ENCODE measurements at regions not wholly inside any gene's neighbourhood (a gene's known extent, or its start where the extent isn't known, plus 50 kb on each side); places are given as distances from the start of the nearest gene placed in this dataset.

DNA sequence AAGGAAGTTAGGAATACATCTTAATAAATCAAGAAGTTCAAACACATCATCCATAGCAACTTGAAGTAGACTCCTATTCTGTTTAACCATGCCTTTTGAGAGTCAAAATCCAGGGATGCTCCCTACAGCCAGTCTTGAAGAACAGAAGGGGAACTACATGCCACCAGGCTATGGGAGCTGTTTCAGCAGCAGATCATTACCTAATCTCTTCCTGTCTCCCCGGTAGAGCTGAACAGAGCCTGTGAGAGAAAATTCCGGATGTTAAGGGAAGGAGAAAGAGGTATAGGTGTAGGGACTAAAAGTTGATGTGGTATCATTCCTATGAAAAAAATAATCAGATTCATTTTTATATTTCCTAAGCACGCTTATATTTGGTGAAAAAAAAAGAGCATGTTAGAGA lies 352.2 kb downstream of the SPRY1 start:
- Histone ChIP-seq H3K4me1 (ENCODE audit: control insufficient read depth, insufficient read depth, low read length, poor library complexity, severe bottlenecking) (no peaks in the 10 kb centered on the region), H3K36me3 (ENCODE audit: control insufficient read depth, insufficient read depth, low read length) (no peaks in the 10 kb centered on the region), H3K4me3 (ENCODE audit: extremely low read depth, insufficient read depth, low read length, poor library complexity, severe bottlenecking) (no peak overlapping the region), H3K27ac (ENCODE audit: low read depth, low read length, severe bottlenecking) (no peak overlapping the region), H3K9me3 (ENCODE audit: control insufficient read depth, low read length) (no peaks in the 10 kb centered on the region)
- no CpG with 5 or more reads among the region's 3 CpGs for WGBS, 2 experiments (ENCODE audit: insufficient coverage in 2 of 2)

DNA sequence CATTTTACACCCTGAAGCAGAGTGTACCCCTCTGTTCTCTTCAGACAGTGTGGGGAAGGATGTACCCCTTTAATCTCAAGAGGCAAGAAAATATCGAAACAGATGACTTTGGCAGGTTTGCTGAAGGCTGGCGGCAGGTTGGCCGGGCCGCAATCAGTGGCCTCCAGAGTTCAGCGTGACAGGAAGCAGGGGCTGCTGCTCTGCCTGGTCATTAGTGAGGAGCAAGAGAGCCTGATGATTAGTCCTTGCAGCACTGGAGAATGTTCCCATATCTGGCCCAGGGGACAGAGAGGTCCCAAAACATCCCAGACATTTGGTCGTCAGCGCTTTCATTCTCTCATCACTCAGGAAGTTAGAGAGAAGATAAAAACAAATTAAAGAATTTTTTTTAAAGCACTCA lies 352.8 kb downstream of the SPRY1 start:
- H3K27ac ChIP-seq (ENCODE audit: low read depth, low read length, severe bottlenecking) = no peak overlapping the region
- no peaks in the 10 kb centered on the region for H3K4me1 ChIP-seq (ENCODE audit: control insufficient read depth, insufficient read depth, low read length, poor library complexity, severe bottlenecking)
- no peak overlapping the region for H3K4me3 ChIP-seq (ENCODE audit: extremely low read depth, insufficient read depth, low read length, poor library complexity, severe bottlenecking)
- H3K9me3 ChIP-seq (ENCODE audit: control insufficient read depth, low read length) = no peaks in the 10 kb centered on the region
- no peaks in the 10 kb centered on the region for H3K36me3 ChIP-seq (ENCODE audit: control insufficient read depth, insufficient read depth, low read length)
- 89 to 98% methylated on average over 5 of the region's 7 CpGs for WGBS, 2 experiments (ENCODE audit: insufficient coverage in 2 of 2)

DNA sequence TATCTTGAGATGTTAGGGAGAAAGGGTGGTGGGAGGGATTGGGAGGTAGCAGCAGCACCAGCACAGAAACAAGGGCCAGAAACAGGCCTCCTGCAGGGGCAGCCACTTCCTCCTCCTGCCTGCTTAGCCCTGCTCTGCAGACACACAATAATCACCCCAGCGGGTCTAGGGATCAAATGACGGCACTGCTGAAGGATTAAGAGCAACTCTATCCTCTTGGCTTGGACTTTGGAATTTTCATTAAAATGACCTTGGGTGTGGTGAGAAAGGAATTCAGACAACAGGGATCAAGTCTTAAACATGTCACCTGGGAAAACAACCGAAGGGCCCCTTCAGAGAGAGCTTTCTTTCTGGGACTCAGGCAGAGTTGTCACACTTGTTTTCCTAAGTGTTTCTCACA lies 353.4 kb downstream of the SPRY1 start:
- H3K36me3 ChIP-seq (ENCODE audit: control insufficient read depth, insufficient read depth, low read length) = no peaks in the 10 kb centered on the region
- H3K27ac ChIP-seq (ENCODE audit: low read depth, low read length, severe bottlenecking) = no peak overlapping the region
- H3K9me3 ChIP-seq (ENCODE audit: control insufficient read depth, low read length) = no peaks in the 10 kb centered on the region
- no peaks in the 10 kb centered on the region for H3K4me1 ChIP-seq (ENCODE audit: control insufficient read depth, insufficient read depth, low read length, poor library complexity, severe bottlenecking)
- 73 to 100% methylated on average over 1 to 2 of the region's 3 CpGs for WGBS, 2 experiments (ENCODE audit: insufficient coverage in 2 of 2)
- H3K4me3 ChIP-seq (ENCODE audit: extremely low read depth, insufficient read depth, low read length, poor library complexity, severe bottlenecking) = no peak overlapping the region

DNA sequence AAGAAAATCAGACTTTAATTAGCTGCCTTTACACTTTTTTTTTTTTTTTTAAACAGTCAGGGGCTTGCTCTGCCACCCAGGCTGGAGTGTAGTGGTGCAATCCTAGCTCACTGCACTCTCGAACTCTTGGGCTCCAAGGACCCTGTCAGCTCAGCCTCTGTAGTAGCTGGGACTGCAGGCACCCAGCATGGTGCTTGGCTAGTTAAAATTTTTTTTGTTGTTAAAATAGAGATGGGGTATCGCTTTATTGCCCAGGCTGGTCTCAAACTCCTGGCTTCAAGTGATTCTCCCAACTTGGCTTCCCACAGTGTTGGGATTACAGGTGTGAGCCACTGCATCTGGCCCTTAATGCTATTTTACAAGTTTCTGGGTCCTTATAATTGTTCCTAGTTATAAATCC lies 359.1 kb downstream of the SPRY1 start:
- H3K4me1 ChIP-seq (ENCODE audit: control insufficient read depth, insufficient read depth, low read length, poor library complexity, severe bottlenecking) = no peaks in the 10 kb centered on the region
- no peak overlapping the region for H3K4me3 ChIP-seq (ENCODE audit: extremely low read depth, insufficient read depth, low read length, poor library complexity, severe bottlenecking)
- H3K27ac ChIP-seq (ENCODE audit: low read depth, low read length, severe bottlenecking) = no peak overlapping the region
- H3K9me3 ChIP-seq (ENCODE audit: control insufficient read depth, low read length) = no peaks in the 10 kb centered on the region
- 90 to 100% methylated on average over 1 of the region's 2 CpGs for WGBS, 2 experiments (ENCODE audit: insufficient coverage in 2 of 2)
- H3K36me3 ChIP-seq (ENCODE audit: control insufficient read depth, insufficient read depth, low read length) = no peaks in the 10 kb centered on the region

DNA sequence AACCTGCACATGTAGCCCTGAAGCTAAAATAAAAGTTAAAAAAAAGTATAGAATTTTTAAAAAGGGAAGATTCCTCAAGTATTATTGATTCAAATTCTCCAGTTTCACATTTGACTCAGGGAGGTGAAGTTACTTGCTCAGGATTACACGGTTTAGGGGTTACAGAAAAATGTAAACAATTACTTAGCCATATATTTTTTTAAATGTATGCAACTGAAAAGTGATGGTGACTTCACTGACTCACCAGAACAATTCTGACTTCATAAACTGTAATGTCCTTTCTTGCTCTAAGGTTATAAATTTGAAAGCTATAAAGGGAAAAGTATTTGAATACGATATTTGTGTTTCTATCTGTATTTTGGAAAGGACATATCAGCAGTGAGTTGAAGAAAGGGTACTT lies 371.2 kb downstream of the SPRY1 start:
- no peak overlapping the region for H3K4me3 ChIP-seq (ENCODE audit: extremely low read depth, insufficient read depth, low read length, poor library complexity, severe bottlenecking)
- no peaks in the 10 kb centered on the region for H3K36me3 ChIP-seq (ENCODE audit: control insufficient read depth, insufficient read depth, low read length)
- no peaks in the 10 kb centered on the region for H3K4me1 ChIP-seq (ENCODE audit: control insufficient read depth, insufficient read depth, low read length, poor library complexity, severe bottlenecking)
- H3K9me3 ChIP-seq (ENCODE audit: control insufficient read depth, low read length) = no peaks in the 10 kb centered on the region
- 78 to 100% methylated on average over 1 of the region's 2 CpGs for WGBS, 2 experiments (ENCODE audit: insufficient coverage in 2 of 2)
- H3K27ac ChIP-seq (ENCODE audit: low read depth, low read length, severe bottlenecking) = no peak overlapping the region

DNA sequence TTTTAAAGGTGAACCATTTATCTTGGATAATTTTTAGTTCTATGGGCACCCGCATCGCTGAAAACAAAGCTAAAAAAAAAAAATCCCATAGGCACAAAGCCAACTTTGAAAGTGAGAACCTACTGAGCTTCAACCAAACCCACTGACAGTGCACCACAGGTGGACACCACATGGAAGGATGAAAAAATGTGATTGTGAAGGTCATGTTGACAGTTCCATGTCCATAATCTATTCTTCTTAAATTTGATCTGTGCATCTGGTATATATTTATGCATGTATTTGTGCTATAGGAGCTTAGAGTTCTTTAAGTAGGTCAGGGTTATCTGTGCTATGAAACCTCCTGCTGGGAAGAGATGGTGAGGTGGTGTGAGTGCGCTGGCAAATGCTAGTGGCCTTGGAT lies 374.3 kb downstream of the SPRY1 start:
- Histone ChIP-seq H3K9me3 (ENCODE audit: control insufficient read depth, low read length) (no peaks in the 10 kb centered on the region), H3K27ac (ENCODE audit: low read depth, low read length, severe bottlenecking) (no peak overlapping the region), H3K36me3 (ENCODE audit: control insufficient read depth, insufficient read depth, low read length) (no peaks in the 10 kb centered on the region), H3K4me3 (ENCODE audit: extremely low read depth, insufficient read depth, low read length, poor library complexity, severe bottlenecking) (no peak overlapping the region), H3K4me1 (ENCODE audit: control insufficient read depth, insufficient read depth, low read length, poor library complexity, severe bottlenecking) (no peaks in the 10 kb centered on the region)
- WGBS, 2 experiments (ENCODE audit: insufficient coverage in 2 of 2) = 71 to 100% methylated on average over 1 of the region's 3 CpGs

DNA sequence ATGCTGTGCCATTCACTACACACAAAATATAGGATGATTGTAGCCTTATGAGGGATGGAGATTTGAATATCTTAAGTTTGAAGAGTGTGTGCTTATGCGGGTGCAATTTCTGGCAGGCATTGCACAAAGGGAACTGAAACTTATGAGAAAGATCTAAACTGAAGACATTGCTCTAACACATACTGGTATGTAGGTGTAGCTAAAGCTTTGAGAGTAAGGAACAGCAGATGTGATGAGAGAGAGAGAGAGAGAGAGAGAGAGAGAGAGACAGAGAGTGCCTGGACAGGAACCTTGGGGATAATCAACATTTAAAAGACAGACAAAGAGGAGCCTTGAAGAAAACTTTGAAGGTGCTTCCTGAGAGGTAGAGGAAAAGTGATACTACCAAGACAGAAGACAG lies 379.7 kb downstream of the SPRY1 start:
- no peaks in the 10 kb centered on the region for H3K9me3 ChIP-seq (ENCODE audit: control insufficient read depth, low read length)
- no peaks in the 10 kb centered on the region for H3K36me3 ChIP-seq (ENCODE audit: control insufficient read depth, insufficient read depth, low read length)
- no peaks in the 10 kb centered on the region for H3K4me1 ChIP-seq (ENCODE audit: control insufficient read depth, insufficient read depth, low read length, poor library complexity, severe bottlenecking)
- WGBS, 2 experiments (ENCODE audit: insufficient coverage in 2 of 2) = 86 to 88% methylated on average over 1 of the region's 1 CpG
- H3K4me3 ChIP-seq (ENCODE audit: extremely low read depth, insufficient read depth, low read length, poor library complexity, severe bottlenecking) = no peak overlapping the region
- H3K27ac ChIP-seq (ENCODE audit: low read depth, low read length, severe bottlenecking) = no peak overlapping the region

DNA sequence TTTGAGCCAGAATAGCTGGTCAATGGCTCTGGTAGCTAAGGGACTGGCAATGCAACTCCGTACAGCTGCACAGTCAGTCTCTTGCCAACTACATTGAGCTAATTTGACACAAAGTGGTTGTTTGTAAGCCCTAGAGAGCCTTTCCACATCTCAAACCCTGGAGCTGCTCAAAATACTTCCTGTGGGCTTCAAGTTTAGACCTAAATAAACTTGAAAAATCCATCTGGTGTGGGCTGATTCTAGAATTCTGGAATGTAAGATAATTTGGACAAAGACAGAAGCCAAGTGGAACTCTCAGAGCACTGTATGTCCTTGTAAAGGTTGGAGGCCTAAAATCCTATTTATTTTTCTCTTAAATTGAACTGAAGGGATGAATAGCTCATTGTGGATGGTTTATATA lies 380.8 kb downstream of the SPRY1 start:
- H3K4me3 ChIP-seq (ENCODE audit: extremely low read depth, insufficient read depth, low read length, poor library complexity, severe bottlenecking) = no peak overlapping the region
- no peaks in the 10 kb centered on the region for H3K9me3 ChIP-seq (ENCODE audit: control insufficient read depth, low read length)
- no peaks in the 10 kb centered on the region for H3K36me3 ChIP-seq (ENCODE audit: control insufficient read depth, insufficient read depth, low read length)
- H3K27ac ChIP-seq (ENCODE audit: low read depth, low read length, severe bottlenecking) = no peak overlapping the region
- no peaks in the 10 kb centered on the region for H3K4me1 ChIP-seq (ENCODE audit: control insufficient read depth, insufficient read depth, low read length, poor library complexity, severe bottlenecking)
- 90% methylated on average over 1 of the region's 1 CpG; no CpG with 5 or more reads in 1 of the 2 experiments for WGBS, 2 experiments (ENCODE audit: insufficient coverage in 2 of 2)

DNA sequence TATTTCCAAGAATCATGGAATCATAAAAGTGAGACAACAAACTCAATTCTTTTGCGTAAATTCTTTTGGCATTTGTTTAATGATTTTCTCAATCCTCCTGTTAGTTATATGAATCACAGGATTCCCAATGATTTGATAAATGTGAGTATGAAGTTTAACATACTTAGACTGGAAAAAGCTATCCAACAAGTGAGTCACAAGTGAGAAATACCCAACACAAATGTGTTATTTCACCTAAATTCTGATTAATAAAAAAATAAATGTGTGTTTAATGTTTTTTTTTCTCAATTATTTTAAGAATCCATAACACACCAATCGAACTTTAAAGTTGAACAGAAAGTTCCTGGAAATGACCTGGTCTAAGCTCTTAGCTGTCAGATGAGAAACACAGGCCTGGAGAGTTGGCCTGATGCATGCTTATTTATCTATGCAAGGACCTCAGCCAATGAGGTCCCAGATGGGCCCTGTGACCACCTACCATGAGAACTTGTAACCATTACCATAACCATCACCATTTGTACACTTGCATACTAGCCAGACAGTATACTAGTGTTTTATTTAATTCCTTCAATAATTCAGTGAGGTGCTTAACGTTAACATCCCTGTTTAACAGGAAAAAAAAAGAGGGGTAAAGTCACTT lies 386.7 kb downstream of the SPRY1 start:
- Histone ChIP-seq H3K4me3 (ENCODE audit: extremely low read depth, insufficient read depth, low read length, poor library complexity, severe bottlenecking) (no peak overlapping the region), H3K9me3 (ENCODE audit: control insufficient read depth, low read length) (no peaks in the 10 kb centered on the region), H3K4me1 (ENCODE audit: control insufficient read depth, insufficient read depth, low read length, poor library complexity, severe bottlenecking) (no peaks in the 10 kb centered on the region), H3K27ac (ENCODE audit: low read depth, low read length, severe bottlenecking) (no peak overlapping the region), H3K36me3 (ENCODE audit: control insufficient read depth, insufficient read depth, low read length) (no peaks in the 10 kb centered on the region)
- WGBS, 2 experiments (ENCODE audit: insufficient coverage in 2 of 2) = no CpG with 5 or more reads among the region's 3 CpGs

DNA sequence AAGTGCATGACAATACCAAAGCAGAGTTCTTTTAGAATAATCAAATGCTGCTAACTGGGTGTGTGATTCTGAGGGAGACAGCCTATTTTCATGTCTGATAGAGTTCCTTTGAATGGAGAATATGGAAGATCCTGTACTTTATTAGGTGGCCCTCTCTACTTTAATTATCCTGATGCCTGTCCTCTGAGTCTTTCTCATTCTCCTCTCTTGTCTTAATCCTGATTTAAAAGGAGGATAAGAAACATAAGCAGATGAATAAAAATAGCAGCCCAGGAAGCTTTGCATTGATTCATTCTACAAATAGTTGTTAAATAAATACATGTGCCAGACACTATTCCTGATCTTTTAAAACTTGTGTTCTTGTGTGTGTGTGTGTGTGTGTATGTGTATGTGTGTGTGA lies 387.3 kb downstream of the SPRY1 start:
- Histone ChIP-seq H3K4me1 (ENCODE audit: control insufficient read depth, insufficient read depth, low read length, poor library complexity, severe bottlenecking) (no peaks in the 10 kb centered on the region), H3K4me3 (ENCODE audit: extremely low read depth, insufficient read depth, low read length, poor library complexity, severe bottlenecking) (no peak overlapping the region), H3K27ac (ENCODE audit: low read depth, low read length, severe bottlenecking) (no peak overlapping the region), H3K9me3 (ENCODE audit: control insufficient read depth, low read length) (no peaks in the 10 kb centered on the region), H3K36me3 (ENCODE audit: control insufficient read depth, insufficient read depth, low read length) (no peaks in the 10 kb centered on the region)

DNA sequence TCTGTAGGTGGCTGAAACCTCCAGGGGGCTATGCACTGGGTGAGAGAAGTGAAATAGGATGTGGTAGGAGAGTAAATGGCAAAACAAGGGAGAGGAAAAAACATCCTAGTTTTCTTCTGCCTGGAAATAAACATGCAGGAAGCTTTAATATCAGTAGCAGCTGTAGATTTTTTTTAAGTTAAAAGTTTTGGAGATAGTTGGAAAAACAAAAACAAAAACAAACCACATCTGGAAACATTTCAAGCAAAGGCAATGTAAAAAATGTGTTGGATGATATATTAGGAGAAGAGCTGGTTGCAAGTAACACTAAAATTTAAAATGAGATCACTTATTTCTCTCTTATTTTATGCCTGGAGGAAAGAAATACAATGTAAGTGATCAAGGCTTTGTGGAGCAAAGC lies 388.0 kb downstream of the SPRY1 start:
- Histone ChIP-seq H3K4me3 (ENCODE audit: extremely low read depth, insufficient read depth, low read length, poor library complexity, severe bottlenecking) (no peak overlapping the region), H3K27ac (ENCODE audit: low read depth, low read length, severe bottlenecking) (no peak overlapping the region), H3K9me3 (ENCODE audit: control insufficient read depth, low read length) (no peaks in the 10 kb centered on the region), H3K36me3 (ENCODE audit: control insufficient read depth, insufficient read depth, low read length) (no peaks in the 10 kb centered on the region), H3K4me1 (ENCODE audit: control insufficient read depth, insufficient read depth, low read length, poor library complexity, severe bottlenecking) (no peaks in the 10 kb centered on the region)
